DMS 273 treated with DMSO at 0.1 percent for 48 hours (cell line): ENCODE measurements at regions not wholly inside any gene's neighbourhood (a gene's known extent, or its start where the extent isn't known, plus 50 kb on each side); places are given as distances from the start of the nearest gene placed in this dataset.

ENCODE experiments used
- DNase-seq: peaks from one replicate; lab custom pipeline; 2025; lab: John Stamatoyannopoulos, UW

GRCh38 chr9:13552606-13553215, 273.2 kb upstream of the MPDZ start:
- DNase-seq, result no peak

GRCh38 chr9:13550519-13550918, 271.0 kb upstream of the MPDZ start:
- DNase-seq, result no peak

DNA sequence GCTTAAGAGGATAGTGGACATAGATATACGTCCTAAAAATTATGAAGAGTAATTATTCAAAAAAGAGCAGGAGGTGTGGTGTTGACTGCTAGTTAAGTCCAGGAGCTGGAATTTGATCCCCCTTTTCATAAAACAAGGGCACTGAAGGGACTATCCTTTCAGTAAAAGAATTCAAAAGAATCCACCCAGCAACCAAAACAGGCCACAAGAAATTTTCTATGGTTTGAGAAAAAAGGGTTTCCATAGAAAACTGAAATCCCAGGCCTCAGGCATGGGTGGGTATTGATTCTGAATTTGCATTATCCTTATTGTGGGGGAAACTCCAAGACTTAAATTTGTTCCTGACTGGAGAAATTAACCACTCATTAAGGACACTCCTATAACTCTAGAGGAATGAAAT, 269.0 kb upstream of the MPDZ start:
- no peak for DNase-seq

DNA sequence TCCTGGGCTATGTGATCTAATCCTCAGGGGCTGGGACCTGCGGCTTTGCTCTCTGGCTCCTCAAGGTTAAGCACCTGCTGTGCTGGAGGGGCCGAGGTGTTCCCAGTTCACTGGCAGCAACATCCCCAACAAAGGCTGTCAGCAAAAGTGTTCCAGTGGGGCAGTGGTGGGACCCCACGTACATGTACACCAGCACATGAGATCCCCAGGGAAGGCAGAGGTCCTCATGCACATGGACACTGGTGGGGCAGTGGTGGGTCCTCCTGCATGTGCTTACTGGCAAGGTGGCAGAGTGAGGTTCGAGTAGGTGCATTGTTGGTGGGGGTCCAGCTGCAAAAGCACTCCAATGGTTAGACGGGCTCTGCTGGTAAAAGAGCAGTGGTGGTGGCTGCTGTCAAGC, 255.6 kb upstream of the MPDZ start:
- DNase-seq, result no peak

DNA sequence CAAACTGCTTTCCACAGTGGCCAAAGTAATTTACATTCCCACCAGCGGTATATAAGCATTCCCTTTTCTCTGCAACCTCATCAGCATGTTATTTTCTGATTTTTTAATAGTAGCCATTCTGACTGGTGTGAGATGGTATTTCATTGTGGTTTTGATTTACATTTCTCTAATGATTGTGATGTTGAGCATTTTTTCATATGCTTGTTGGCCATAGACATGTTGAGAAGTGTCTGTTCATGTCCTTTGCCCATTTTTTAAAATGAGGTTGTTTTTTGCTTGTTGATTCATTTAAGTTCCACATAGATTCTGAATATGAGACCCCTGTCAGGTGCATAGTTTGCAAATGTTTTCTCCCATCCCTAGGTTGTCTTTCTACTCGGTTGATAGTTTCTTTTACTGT, 254.5 kb upstream of the MPDZ start:
- no peak for DNase-seq

DNA sequence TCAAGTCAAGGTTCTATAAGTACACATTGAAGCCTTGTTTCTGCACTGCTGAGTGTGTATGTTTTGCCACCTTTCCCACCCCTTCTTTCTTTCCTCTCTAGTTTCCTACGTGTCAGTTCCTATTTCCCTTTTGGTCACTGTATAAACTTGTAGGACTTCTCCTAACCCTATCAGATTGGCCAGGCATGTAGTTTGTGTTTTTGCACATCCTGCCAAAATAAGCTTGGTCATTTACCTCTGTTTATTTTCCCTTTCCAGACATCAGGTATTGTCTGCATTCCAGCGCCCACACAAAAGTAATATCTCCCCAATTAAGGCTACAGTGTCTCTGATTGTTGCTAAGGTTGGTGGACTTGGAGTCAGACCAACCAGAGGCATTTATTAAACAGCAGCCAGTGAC, 252.9 kb upstream of the MPDZ start:
- no peak for DNase-seq

DNA sequence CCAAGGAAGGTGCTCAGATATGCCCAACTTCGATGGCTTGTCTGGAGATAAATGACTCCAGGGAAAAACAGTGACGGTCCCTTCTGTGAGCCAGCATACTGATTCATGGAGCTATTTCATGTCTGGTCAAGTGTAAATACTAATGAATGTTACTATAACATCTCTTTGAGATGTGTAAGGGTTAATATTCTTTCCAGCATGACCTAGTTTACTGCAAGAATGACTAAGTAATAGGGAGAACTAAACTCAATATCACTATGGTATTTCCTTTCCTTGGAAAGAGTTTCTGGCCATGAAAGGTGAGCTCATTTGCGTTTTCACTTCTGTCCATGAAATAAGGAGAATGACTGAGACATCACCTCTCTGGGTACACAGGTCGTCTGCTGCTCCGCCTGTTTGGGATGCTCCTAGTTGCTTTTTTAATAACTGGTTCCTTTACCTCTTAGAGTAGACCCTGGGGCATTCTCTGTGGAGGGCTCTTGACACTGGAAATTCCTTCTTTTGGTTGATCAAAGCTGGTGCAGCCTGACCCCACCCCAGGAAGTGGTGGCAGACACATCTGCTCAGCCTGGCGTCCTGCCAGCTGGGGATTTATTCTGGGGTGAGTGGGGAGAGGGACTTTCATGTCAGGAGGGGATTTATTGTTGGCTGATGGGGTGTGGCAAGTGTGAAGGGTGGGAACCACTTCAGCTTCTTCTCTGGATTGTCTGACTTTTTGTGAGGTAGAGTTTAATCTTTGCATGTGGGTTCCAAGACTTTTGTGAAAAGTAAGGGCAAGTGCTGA, 250.0 kb upstream of the MPDZ start:
- peak; percentile 5 for DNase-seq

GRCh38 chr9:13524245-13524644, 244.8 kb upstream of the MPDZ start:
- no peak for DNase-seq

- no peak for DNase-seq
Measured at GRCh38 chr9:13520069-13520468, 240.6 kb upstream of the MPDZ start.

DNA sequence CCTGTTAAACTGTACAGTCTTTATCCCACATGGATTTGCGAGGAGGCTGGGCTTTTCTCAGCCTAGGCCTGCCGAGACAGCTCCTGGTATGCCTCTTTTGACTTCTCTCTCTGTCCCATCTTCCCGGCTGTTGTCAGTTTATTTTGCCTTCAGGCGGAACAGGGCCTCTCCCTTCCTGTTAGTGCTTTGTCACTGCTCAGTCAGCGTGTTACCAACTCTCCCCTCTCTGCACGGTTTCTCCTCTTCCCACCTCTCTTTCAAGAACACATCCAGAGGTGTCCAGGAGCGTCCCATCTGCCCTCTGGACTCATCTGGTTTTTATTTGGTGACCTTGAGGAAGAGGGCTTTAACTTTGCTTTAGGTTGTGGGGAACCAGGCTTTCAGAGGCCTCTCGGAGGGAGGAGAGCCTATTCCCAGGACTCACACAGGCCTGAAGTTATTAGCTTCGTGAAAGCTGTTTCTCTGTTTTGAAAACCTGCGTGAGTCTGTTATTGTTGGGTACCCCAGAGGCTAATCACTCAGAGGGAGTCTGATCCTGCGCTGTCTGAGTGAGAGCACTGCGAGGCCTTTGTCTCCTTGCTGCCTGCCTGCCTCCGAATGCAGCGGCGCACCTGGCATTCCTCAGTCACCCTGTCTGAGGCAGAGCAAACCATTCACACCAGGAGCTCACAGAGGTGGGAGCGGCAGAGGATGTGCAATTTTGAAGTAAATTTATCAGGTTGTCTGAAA, 234.4 kb upstream of the MPDZ start:
- DNase-seq, result no peak

GRCh38 chr9:13513286-13513685, 233.8 kb upstream of the MPDZ start:
- no peak for DNase-seq

- DNase-seq, result no peak
Measured at GRCh38 chr9:13508681-13509080, 229.2 kb upstream of the MPDZ start.

DNA sequence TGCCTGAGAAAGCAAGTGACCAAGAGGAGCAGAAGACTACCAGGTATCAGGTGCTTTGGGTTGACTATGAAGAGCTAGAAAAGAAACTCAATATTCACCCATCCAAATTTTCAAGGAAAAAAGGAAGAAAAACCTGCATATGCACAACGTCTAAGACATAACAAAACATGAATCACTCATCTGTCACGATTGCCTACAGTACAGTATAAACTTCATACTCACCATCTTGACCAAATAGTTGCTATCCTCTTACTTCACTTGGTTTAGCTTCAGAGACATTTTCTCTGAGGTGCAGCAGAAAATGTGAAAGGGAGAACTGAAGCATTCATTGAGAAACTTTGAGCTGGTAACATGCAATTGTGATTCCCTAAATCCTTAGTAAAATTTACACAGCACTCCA, 228.6 kb upstream of the MPDZ start:
- no peak for DNase-seq

DNA sequence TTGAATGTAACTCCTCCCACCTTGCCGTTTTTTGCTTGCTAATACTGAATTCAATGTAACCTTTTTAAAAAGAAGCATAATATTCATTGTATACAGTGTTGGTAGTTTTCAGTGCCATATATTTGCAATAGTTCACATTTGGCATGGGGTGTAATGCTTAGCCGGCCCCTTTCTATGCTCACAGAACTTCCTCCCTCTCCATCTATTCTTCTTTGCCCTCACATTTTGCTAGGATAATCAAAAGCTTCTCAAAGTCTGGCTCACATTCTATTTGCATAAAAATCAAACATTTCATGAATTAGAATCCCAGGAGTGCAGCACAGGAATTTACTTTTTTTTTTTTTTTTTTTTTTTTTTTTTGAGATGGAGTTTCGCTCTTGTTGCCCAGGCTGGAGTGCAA, 226.3 kb upstream of the MPDZ start:
- no peak for DNase-seq

DNA sequence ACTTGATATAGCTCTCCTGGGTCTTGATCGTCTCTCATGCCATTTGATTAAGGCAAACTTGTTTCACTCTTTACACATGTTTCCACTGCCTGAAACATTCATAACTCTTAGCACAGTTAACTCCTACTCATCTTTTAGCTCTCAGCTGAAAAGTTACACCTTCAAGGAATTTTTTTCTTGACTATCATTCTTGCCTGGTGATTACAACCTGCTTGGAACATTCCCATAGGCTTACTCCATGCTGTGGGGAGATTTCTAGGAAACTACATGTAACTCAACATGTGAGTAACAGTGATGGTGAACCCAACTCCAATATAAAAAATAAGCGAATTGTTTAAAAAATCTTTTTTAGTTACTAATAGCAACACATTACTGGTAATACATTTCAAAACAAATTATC, 224.1 kb upstream of the MPDZ start:
- no peak for DNase-seq

- no peak for DNase-seq
Measured at GRCh38 chr9:13502484-13502883, 223.0 kb upstream of the MPDZ start.

DNA sequence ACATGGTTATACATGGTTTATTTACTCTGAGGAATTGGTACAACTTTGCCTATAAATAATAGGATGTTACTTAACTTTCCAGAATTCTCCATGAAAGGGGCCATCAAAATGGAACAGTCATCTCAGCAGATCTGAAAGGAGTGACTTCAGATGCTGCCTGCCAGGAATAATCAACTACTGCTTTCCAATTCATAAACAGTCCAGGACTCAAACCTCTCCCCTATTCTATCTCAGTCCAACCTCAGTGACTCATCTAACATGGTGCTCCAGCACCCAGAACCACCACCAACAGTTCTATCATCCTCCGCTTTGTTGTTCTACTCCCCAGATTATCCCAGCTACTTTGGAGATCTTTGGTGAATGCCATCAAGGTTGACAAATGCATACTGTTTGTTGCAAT, 221.5 kb upstream of the MPDZ start:
- no peak for DNase-seq

- no peak for DNase-seq
Measured at GRCh38 chr9:13500034-13500433, 220.5 kb upstream of the MPDZ start.

DNA sequence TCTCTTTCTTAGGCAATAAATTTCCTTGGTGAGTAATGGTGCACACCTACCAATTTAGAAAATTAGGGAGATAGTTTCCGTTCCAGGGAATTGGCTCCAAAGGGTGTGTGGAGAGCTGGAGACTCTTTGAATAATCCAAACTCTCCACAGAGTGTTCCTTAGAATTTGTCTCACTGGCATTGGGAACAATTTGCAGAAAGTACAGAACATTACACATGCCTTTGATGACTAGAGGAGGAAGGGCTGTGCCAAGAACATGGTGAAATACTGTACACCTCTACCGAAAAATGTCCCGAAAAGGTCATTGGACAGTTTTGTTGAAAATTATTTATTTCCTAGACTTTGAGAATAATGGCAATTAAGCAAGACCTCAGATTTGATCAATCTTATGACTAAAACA, 214.2 kb upstream of the MPDZ start:
- DNase-seq, result no peak

DNA sequence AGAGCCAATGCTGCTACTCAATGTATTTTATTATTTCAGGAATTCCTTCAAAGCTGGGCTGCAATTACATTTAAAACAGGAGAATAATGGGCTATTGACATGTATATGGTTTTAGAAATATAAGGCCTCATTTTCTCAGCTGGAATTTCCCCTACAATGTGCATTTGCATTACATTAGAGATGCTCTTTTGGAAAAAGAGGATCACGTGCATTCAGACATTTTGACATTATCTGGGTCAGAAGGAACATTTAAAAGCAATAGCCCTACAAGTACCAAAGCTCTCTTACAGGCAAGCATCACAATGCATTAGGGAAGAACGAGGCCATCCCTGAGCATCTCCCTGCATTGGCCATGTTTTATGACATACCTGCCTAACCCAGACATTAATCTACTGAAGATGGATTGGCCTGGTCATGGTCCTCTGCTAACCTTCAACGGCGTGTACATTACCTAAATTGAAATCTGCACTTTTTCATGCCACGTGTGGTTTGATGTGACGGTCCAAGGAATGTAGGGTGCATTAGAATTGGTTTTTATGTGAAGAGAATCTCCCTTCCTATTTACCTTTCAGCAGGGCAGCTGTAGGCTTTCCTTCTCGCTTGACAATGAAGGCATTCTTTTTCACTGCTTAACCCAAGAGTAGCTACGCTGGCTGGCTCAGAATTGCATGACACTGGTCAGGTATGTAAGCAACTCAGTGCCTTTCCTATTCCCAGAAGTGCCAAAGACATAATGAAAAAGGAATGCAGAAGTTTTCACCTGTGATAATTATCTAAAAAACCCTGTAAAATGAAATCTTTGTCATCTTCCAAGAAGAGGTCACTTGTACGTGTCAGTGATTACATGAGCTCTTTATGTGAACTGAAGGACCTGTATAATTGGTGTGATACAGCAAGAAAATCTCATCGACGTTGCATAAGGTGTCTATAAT, 212.3 kb upstream of the MPDZ start:
- DNase-seq, result no peak

- DNase-seq, result no peak
Measured at GRCh38 chr9:13491138-13491492, 211.6 kb upstream of the MPDZ start.

GRCh38 chr9:13487936-13488335, 208.4 kb upstream of the MPDZ start:
- DNase-seq, result no peak
